NB4 (cell line): ENCODE measurements at regions not wholly inside any gene's neighbourhood (a gene's known extent, or its start where the extent isn't known, plus 50 kb on each side); places are given as distances from the start of the nearest gene placed in this dataset.

Experiments used
- DNase-seq: peaks from one replicate; pipeline ENCODE4 v3.0.0; 2010; ENCODE audit warnings: low read depth
- H3K4me3 ChIP-seq: one replicate; pipeline ENCODE4 v1.5.1; 2011; ENCODE audit warnings: mild to moderate bottlenecking, low read depth, low read length, moderate library complexity
- CTCF ChIP-seq: IDR thresholded peaks from one replicate; pipeline ENCODE4 v1.5.1; 2012; ENCODE audit warnings: low read depth, low read length
- MAX ChIP-seq: IDR thresholded peaks from 2 replicates; pipeline ENCODE4 v1.6.1; 2011; ENCODE audit warnings: low read depth, low read length
- MYC ChIP-seq: IDR thresholded peaks from 2 replicates; pipeline ENCODE4 v1.6.1; 2011; ENCODE audit warnings: low read depth, low read length
- POLR2A ChIP-seq: IDR thresholded peaks from 2 replicates; pipeline ENCODE4 v1.6.1; 2011; ENCODE audit warnings: mild to moderate bottlenecking; ENCODE audit not compliant: insufficient read length; ENCODE audit errors: extremely low read depth

GRCh38 chr9:119436261-119436660 is 67.0 kb upstream of the BRINP1 start:
- TF ChIP-seq MYC = no peak
- TF ChIP-seq MAX = no peak
- no peak for TF ChIP-seq POLR2A
- TF ChIP-seq CTCF = no peak
- H3K4me3 ChIP-seq = no peak overlapping the region
- DNase-seq = no peak

- TF ChIP-seq POLR2A (no peak), MYC (no peak), MAX (no peak), CTCF (no peak)
- no peak for DNase-seq
- H3K4me3 ChIP-seq = no peak overlapping the region
Observed at GRCh38 chr9:119435076-119435475, 65.8 kb upstream of the BRINP1 start.

GRCh38 chr9:119432428-119432827 is 63.2 kb upstream of the BRINP1 start:
- no peak for DNase-seq
- TF ChIP-seq POLR2A = no peak
- TF ChIP-seq CTCF = no peak
- TF ChIP-seq MAX = no peak
- TF ChIP-seq MYC = no peak
- H3K4me3 ChIP-seq = no peak overlapping the region

- DNase-seq = no peak
- H3K4me3 ChIP-seq = no peak overlapping the region
- no peak for TF ChIP-seq CTCF
- no peak for TF ChIP-seq MYC
- TF ChIP-seq POLR2A = no peak
- TF ChIP-seq MAX = no peak
Observed at GRCh38 chr9:119429302-119429701, 60.1 kb upstream of the BRINP1 start.

- TF ChIP-seq CTCF (no peak), MYC (no peak), MAX (no peak), POLR2A (no peak)
- no peak for DNase-seq
- no peak overlapping the region for H3K4me3 ChIP-seq
Observed at GRCh38 chr9:119420231-119420630, 51.0 kb upstream of the BRINP1 start.
